ENCODE measurements at regions not wholly inside any gene's neighbourhood (a gene's known extent, or its start where the extent isn't known, plus 50 kb on each side); places are given as distances from the start of the nearest gene placed in this dataset.
A peak's percentile ranks its signal among the peaks of the same experiment; 100 is the strongest.

DNA sequence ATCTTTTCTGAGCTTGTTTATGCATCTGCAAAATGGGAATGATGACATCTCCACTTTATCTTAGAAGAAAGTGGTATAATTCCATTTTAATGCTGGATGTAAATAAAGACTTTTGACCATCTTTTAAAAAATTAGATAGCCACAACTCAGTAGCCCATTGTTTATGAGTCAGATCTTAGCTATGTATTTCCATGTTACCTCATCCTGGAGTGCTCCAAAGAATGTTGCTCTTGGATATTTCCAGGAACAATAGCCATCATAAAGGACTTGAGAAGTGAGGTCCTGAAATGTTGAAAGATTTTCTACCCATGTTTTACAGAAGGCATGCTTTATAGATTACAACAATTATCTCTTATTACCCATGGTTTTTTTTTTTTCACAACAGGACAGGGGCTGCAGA lies 229.3 kb upstream of the EDNRB start:
- DNase-seq = no peak
- Mint-ChIP-seq H3K27me3 (ENCODE audit: low read depth) (peaks cover 7% of the 10 kb centered on the region), H3K9me3 (no peaks in the 10 kb centered on the region), H3K4me1 (ENCODE audit: low read depth) (no peaks in the 10 kb centered on the region), H3K27ac (no peak overlapping the region), H3K4me3 (no peak overlapping the region), H3K36me3 (ENCODE audit: low read depth) (no peaks in the 10 kb centered on the region)
- intact Hi-C loops (cut with micrococcal nuclease) = no loop called here
- CTCF ChIA-PET = interaction anchor here (0.6 to 2.8 kb wide), 2 partner anchors 10 to 41 kb away, joined by 3 to 13 read pairs; no protein-coding TSS in a partner anchor

DNA sequence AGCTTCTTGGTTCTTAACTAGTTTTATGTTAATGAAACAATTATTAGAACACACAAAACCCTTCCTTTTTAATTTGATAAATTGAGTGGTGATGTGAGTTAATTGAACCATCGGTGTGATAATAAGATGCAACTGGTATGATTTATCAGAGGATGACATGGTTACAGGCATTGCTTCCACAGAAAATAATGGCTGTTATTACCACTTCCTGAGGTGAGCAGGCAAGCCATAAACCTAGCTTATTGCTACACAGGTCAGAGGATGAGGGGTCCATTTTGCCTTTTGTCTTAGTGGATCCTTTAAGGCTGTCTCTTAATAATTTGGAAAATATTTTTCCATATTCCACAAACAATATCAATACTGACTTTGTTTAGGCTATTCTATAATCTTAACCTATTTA lies 226.6 kb upstream of the EDNRB start:
- H3K9me3 Mint-ChIP-seq = no peaks in the 10 kb centered on the region
- DNase-seq = no peak
- no peak overlapping the region for H3K4me3 Mint-ChIP-seq
- intact Hi-C loops (cut with micrococcal nuclease) = no loop called here
- CTCF ChIA-PET = interaction anchor here (0.9 to 1.1 kb wide), 2 partner anchors 147 to 833 kb away, joined by 3 to 4 read pairs; no protein-coding TSS in a partner anchor
- no peaks in the 10 kb centered on the region for H3K36me3 Mint-ChIP-seq (ENCODE audit: low read depth)
- H3K27ac Mint-ChIP-seq = no peak overlapping the region
- peaks cover 10% of the 10 kb centered on the region for H3K27me3 Mint-ChIP-seq (ENCODE audit: low read depth)
- H3K4me1 Mint-ChIP-seq (ENCODE audit: low read depth) = no peaks in the 10 kb centered on the region

DNA sequence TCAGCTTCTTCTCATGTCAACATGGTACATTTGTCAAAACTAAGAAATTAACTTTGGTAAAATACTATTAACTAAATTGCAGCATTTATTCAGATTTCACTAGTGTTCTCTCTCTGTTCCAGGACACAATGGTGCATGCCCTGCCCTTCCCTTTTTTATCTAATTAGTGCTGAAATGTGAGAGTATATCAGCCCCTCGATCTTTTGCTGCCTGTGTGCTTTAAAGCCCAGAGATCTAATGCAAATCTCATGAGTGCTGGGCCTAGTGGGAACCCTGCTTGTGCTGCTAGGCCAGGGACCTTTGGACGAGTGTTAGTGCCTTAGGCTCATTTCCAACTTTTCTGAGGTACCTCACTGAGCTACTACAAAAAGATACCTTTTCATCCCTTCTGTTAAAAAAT lies 221.1 kb upstream of the EDNRB start:
- Mint-ChIP-seq H3K4me3 (no peak overlapping the region), H3K9me3 (no peaks in the 10 kb centered on the region), H3K4me1 (ENCODE audit: low read depth) (peaks cover 6% of the 10 kb centered on the region), H3K36me3 (ENCODE audit: low read depth) (no peaks in the 10 kb centered on the region), H3K27ac (no peak overlapping the region), H3K27me3 (ENCODE audit: low read depth) (peaks cover 10% of the 10 kb centered on the region)
- no peak for DNase-seq
- intact Hi-C loops (cut with micrococcal nuclease) = loop anchor here (5.0 to 10.0 kb wide), 3 partner anchors 103 to 1405 kb away; no protein-coding TSS in a partner anchor
- CTCF ChIA-PET = interaction anchor here (0.5 to 0.6 kb wide), 2 partner anchors 314 to 1143 kb away, joined by 3 read pairs; no protein-coding TSS in a partner anchor

DNA sequence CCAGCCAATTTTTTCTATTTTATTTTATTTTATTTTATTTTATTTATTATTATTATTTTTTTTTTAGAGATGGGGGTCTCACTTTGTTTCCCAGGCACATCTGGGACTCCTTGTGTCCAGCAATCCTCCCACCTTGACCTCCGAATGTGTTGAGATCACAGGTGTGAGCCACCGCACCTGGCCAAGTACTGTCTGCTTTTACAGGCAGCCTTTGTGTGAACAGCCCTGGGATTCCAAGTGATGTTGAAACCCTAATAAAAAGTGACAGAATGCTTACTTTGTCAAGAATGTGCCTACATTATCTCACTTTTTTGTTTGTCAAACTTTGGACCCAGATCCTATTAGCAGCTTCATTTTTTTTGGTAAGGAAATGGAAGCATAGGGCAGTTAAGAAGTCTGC lies 220.1 kb upstream of the EDNRB start:
- intact Hi-C loops (cut with micrococcal nuclease) = loop anchor here (5.0 to 10.0 kb wide), 3 partner anchors 104 to 1406 kb away; no protein-coding TSS in a partner anchor
- Mint-ChIP-seq H3K36me3 (ENCODE audit: low read depth) (no peaks in the 10 kb centered on the region), H3K4me1 (ENCODE audit: low read depth) (peaks cover 6% of the 10 kb centered on the region), H3K9me3 (no peaks in the 10 kb centered on the region), H3K27ac (no peak overlapping the region), H3K4me3 (no peak overlapping the region), H3K27me3 (ENCODE audit: low read depth) (peaks cover 9% of the 10 kb centered on the region)
- DNase-seq = no peak
- CTCF ChIA-PET = interaction anchor here (0.7 to 2.9 kb wide), 6 partner anchors 8 to 840 kb away, joined by 3 to 33 read pairs (median 6); no protein-coding TSS in a partner anchor

DNA sequence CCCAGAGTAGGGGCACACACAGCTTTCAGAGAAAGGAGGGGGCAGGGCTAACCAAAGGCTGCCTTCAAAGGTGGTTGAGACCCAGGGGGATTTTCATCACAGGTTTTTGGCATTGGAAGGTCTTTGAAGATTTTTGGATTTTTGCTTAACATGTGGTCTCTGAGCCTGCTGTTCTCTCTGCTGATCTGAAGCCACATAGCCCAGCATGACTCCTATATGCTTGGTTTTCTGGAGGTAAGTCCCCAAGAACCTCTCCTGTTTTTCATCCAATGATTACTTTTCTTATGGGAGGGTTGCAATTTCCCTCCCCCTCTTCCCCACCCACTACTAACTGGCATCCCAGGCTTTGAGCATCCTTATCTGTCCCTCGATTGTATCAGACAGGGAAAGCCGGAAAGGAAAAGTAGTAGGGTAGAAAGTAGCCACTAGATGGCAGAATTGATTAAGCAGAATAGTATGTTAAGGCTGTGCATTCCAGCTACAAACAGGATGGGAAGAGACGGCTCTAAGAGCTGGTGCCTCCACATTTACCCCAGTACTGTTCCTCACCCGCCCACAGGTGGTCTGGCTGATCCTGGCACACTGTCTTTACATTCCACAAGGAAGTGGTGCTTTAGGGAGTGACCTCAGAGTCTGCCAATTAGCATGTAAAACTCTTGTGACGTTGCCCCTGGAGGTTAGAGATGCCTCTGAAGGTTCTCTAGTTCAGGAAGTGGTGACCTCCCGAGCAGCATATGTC lies 218.9 kb upstream of the EDNRB start:
- Mint-ChIP-seq H3K27me3 (ENCODE audit: low read depth) (peaks cover 3% of the 10 kb centered on the region), H3K4me3 (peak overlapping the region; percentile 21), H3K9me3 (no peaks in the 10 kb centered on the region), H3K4me1 (ENCODE audit: low read depth) (peaks cover 6% of the 10 kb centered on the region), H3K27ac (no peak overlapping the region), H3K36me3 (ENCODE audit: low read depth) (no peaks in the 10 kb centered on the region)
- intact Hi-C loops (cut with micrococcal nuclease) = loop anchor here (1.0 to 10.0 kb wide), 6 partner anchors 105 to 1407 kb away; no protein-coding TSS in a partner anchor
- peak; percentile 8 for DNase-seq
- CTCF ChIA-PET = interaction anchor here (0.5 to 2.9 kb wide), 18 partner anchors 10 to 841 kb away, joined by 3 to 33 read pairs (median 4); no protein-coding TSS in a partner anchor

DNA sequence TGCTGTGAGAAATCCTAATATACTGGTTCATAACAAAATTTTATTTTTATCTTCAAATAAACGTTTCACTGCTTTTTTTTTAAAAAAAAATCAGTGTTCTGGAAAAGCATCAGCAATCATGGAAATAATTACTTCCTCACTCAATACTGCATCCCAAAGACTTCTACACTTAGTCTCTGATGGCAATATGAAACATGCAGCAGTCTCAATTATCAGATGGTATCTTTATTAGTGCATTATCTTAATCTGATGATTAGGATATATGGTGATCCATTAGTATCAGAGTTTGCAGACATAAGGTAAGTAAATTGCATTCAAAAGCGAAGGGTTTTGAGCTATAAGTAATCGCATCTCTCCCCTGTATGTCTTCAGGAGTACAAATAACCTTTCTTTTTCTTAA lies 218.3 kb upstream of the EDNRB start:
- peaks cover 3% of the 10 kb centered on the region for H3K27me3 Mint-ChIP-seq (ENCODE audit: low read depth)
- intact Hi-C loops (cut with micrococcal nuclease) = loop anchor here (1.0 to 10.0 kb wide), 6 partner anchors 105 to 1408 kb away; no protein-coding TSS in a partner anchor
- H3K9me3 Mint-ChIP-seq = no peaks in the 10 kb centered on the region
- H3K4me3 Mint-ChIP-seq = no peak overlapping the region
- H3K27ac Mint-ChIP-seq = no peak overlapping the region
- no peak for DNase-seq
- no peaks in the 10 kb centered on the region for H3K36me3 Mint-ChIP-seq (ENCODE audit: low read depth)
- CTCF ChIA-PET = interaction anchor here (0.6 to 2.9 kb wide), 12 partner anchors 10 to 842 kb away, joined by 3 to 33 read pairs (median 5); no protein-coding TSS in a partner anchor
- peaks cover 6% of the 10 kb centered on the region for H3K4me1 Mint-ChIP-seq (ENCODE audit: low read depth)

DNA sequence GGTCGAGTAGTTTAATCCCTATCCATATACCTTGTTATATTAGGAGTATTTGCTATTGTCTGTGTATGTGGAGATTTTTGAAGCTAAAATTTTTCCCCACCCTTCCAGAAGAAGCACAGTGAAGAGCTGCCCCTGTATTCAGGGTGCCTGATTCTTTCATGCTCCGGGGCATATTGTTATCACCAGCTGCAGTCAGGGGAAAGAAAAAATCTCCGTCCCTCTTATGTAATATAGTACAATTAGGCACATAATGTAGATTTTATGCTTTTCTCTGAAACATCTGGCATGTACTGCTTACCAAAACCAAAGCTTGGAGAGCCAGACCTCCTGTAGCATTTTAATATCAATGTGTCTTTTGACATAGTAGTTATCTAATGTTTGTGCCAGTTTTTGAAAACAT lies 214.9 kb upstream of the EDNRB start:
- peaks cover 6% of the 10 kb centered on the region for H3K4me1 Mint-ChIP-seq (ENCODE audit: low read depth)
- H3K36me3 Mint-ChIP-seq (ENCODE audit: low read depth) = no peaks in the 10 kb centered on the region
- intact Hi-C loops (cut with micrococcal nuclease) = loop anchor here (10.0 kb wide), 2 partner anchors 461 to 1411 kb away; no protein-coding TSS in a partner anchor
- H3K4me3 Mint-ChIP-seq = no peak overlapping the region
- H3K27ac Mint-ChIP-seq = no peak overlapping the region
- no peaks in the 10 kb centered on the region for H3K9me3 Mint-ChIP-seq
- CTCF ChIA-PET = interaction anchor here (0.5 to 0.6 kb wide), 2 partner anchors 471 to 518 kb away, joined by 3 read pairs; no protein-coding TSS in a partner anchor
- peaks cover 7% of the 10 kb centered on the region for H3K27me3 Mint-ChIP-seq (ENCODE audit: low read depth)
- no peak for DNase-seq

DNA sequence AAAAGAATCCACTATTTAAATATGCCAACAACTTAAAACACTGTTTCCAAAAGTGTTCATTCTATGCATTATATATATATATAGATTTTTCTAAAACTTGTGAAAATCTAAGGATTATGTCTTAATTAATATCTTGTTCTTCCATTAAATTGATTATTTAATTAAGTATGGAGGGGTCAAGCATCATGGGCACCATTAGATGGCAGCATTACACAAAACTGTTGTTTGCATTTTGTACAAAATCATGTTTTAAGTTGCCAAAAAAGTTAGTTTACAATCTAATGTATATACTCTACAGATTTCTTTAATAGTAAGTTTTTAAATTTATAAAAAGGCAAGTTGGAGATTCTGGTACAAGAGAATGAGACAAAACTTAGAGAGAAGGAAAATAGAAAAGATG lies 213.2 kb upstream of the EDNRB start:
- no peak for DNase-seq
- no peaks in the 10 kb centered on the region for H3K36me3 Mint-ChIP-seq (ENCODE audit: low read depth)
- H3K27me3 Mint-ChIP-seq (ENCODE audit: low read depth) = peaks cover 8% of the 10 kb centered on the region
- CTCF ChIA-PET = interaction anchor here (2.9 kb wide), 1 partner anchor 10 kb away, joined by 15 read pairs; no protein-coding TSS in a partner anchor
- no peaks in the 10 kb centered on the region for H3K4me1 Mint-ChIP-seq (ENCODE audit: low read depth)
- intact Hi-C loops (cut with micrococcal nuclease) = loop anchor here (10.0 kb wide), 2 partner anchors 463 to 1413 kb away; no protein-coding TSS in a partner anchor
- H3K27ac Mint-ChIP-seq = no peak overlapping the region
- no peaks in the 10 kb centered on the region for H3K9me3 Mint-ChIP-seq
- no peak overlapping the region for H3K4me3 Mint-ChIP-seq

DNA sequence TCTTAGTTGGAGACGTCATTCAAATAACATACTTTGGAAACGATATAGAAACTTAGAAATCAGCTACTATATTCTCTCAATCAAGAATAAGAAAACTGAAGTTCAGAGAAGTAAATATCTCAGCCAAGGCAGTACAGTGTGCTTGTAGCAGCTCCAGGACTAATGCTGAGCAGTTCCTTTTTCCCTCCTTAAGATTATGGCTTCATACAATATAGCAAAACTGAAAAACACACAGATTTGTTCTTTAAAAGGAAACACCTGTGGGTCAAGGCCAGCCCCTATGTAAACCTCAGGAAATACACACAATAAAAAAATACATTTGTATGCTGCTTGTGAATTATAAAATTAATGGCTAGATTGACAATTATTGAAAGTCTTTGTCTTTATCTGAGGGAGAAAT lies 212.7 kb upstream of the EDNRB start:
- Mint-ChIP-seq H3K27me3 (ENCODE audit: low read depth) (peaks cover 9% of the 10 kb centered on the region), H3K4me3 (no peak overlapping the region), H3K4me1 (ENCODE audit: low read depth) (no peaks in the 10 kb centered on the region), H3K27ac (no peak overlapping the region), H3K9me3 (no peaks in the 10 kb centered on the region), H3K36me3 (ENCODE audit: low read depth) (no peaks in the 10 kb centered on the region)
- CTCF ChIA-PET = interaction anchor here (0.6 to 2.9 kb wide), 2 partner anchors 10 to 113 kb away, joined by 4 to 15 read pairs; no protein-coding TSS in a partner anchor
- intact Hi-C loops (cut with micrococcal nuclease) = loop anchor here (10.0 kb wide), 2 partner anchors 463 to 1413 kb away; no protein-coding TSS in a partner anchor
- no peak for DNase-seq

DNA sequence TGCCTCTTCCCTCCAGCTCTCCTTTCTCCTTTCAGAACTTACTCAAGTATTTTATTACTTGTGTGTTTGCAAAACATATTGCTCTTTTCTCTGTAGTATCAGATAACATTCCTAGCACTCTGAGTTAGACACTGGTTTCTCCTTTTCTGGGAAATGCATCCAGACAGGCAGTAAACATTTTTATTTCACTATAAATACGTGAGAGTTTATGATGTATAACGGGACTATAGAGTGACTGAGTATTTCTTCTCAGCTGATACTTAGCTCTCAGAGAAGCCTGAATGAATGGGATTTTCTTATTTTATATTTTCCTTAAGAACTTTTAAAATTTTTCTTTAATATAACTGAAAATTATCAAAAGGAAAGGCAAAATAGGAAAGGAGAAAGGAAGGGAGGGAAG lies 211.2 kb upstream of the EDNRB start:
- H3K9me3 Mint-ChIP-seq = no peaks in the 10 kb centered on the region
- H3K4me3 Mint-ChIP-seq = no peak overlapping the region
- no peaks in the 10 kb centered on the region for H3K4me1 Mint-ChIP-seq (ENCODE audit: low read depth)
- H3K27ac Mint-ChIP-seq = no peak overlapping the region
- H3K36me3 Mint-ChIP-seq (ENCODE audit: low read depth) = no peaks in the 10 kb centered on the region
- peaks cover 11% of the 10 kb centered on the region for H3K27me3 Mint-ChIP-seq (ENCODE audit: low read depth)
- no peak for DNase-seq
- intact Hi-C loops (cut with micrococcal nuclease) = loop anchor here (10.0 kb wide), 3 partner anchors 465 to 1415 kb away; no protein-coding TSS in a partner anchor
- CTCF ChIA-PET = interaction anchor here (0.6 to 2.9 kb wide), 2 partner anchors 8 to 762 kb away, joined by 3 to 15 read pairs; no protein-coding TSS in a partner anchor

DNA sequence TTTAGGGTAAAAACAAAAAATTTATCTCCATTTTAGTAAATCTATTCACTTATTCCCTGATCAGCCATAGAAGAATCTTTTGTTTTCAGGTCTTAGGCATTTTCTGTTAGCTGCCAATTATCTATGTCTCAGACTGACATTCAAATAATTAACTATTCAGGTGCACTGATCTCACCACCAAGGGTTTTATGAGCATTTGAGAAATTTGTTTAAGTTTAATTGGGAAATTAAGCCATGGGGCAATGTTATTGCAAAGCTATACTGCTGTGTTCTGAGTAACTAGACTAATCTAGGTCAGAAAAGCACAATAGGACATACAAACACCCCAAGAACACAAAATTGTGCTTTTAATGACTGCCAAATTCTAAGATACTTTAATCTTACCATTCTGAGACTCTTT lies 210.7 kb upstream of the EDNRB start:
- no peak for DNase-seq
- Mint-ChIP-seq H3K4me1 (ENCODE audit: low read depth) (no peaks in the 10 kb centered on the region), H3K9me3 (no peaks in the 10 kb centered on the region), H3K4me3 (no peak overlapping the region), H3K27ac (no peak overlapping the region), H3K27me3 (ENCODE audit: low read depth) (peaks cover 11% of the 10 kb centered on the region), H3K36me3 (ENCODE audit: low read depth) (no peaks in the 10 kb centered on the region)
- CTCF ChIA-PET = interaction anchor here (0.6 kb wide), 1 partner anchor 9 kb away, joined by 5 read pairs; no protein-coding TSS in a partner anchor
- intact Hi-C loops (cut with micrococcal nuclease) = loop anchor here (10.0 kb wide), 1 partner anchor 635 kb away; no protein-coding TSS in a partner anchor

Data from activated naive CD4-positive, alpha-beta T cell treated with anti-CD3 and anti-CD28 coated beads for 36 hours (primary cell).